Kidney capillary endothelial cell (primary cell): ENCODE measurements at regions not wholly inside any gene's neighbourhood (a gene's known extent, or its start where the extent isn't known, plus 50 kb on each side); places are given as distances from the start of the nearest gene placed in this dataset.
"Not testable (repeated sequence)": the region's sequence is repeated elsewhere in the genome, so short reads cannot be mapped to it uniquely, and the experiment has no call there.

Source experiments
- DNase-seq: peaks from one replicate; pipeline ENCODE4 v3.0.0-alpha.2; 2018; ENCODE audit warnings: low spot score

- not testable (repeated sequence) for DNase-seq
Observed at GRCh38 chr19:28084659-28085157, 1128.2 kb downstream of the UQCRFS1 start.

- no peak for DNase-seq
Observed at GRCh38 chr19:28076628-28077027, 1136.3 kb downstream of the UQCRFS1 start.

- DNase-seq, result no peak
Observed at GRCh38 chr19:28075229-28075628, 1137.7 kb downstream of the UQCRFS1 start.

GRCh38 chr19:28074773-28075172 is 1138.2 kb downstream of the UQCRFS1 start:
- no peak for DNase-seq

DNA sequence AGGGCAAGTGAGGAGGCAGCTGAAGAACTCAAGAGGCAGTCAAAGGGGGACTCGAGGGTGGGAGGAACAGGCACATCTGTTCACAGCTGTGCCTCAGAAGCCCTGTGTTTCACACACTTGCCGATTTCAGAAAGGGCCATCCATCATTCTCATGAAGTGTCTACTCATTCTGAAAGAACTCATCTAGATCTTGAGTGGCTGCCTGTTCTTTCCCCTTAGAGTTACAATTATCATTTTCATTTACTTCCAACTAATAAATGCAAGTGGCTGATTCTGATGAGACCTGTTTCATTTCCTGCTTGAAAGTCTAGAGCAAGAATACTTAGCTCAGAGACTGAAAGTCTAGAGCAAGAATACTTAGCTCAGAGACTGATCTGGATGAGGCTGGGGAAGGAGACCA is 1145.1 kb downstream of the UQCRFS1 start:
- no peak for DNase-seq

- no peak for DNase-seq
Observed at GRCh38 chr19:28066988-28067387, 1146.0 kb downstream of the UQCRFS1 start.

GRCh38 chr19:28066161-28066560 is 1146.8 kb downstream of the UQCRFS1 start:
- DNase-seq, result no peak

GRCh38 chr19:28065026-28065425 is 1147.9 kb downstream of the UQCRFS1 start:
- DNase-seq, result peak; percentile 28

GRCh38 chr19:28063702-28064101 is 1149.2 kb downstream of the UQCRFS1 start:
- DNase-seq, result no peak

DNA sequence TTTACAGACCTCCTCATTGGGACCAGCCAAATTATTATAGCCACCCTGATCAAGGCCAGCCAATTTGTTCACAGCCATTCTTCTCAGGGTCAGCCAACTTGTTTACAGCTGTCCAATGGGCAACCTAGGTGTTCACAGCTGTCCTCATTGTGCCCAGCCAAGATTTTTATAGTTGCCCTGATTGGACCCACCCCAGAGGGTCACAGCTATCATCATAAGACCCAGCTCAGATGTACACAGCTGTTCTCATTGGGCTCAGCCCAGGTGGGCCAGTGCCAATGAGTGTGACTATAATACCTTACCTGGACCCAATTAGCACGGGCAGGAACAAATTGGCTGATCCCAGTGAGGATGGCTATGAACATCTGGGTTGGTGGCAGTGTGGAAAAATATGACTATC is 1151.8 kb downstream of the UQCRFS1 start:
- no peak for DNase-seq

DNA sequence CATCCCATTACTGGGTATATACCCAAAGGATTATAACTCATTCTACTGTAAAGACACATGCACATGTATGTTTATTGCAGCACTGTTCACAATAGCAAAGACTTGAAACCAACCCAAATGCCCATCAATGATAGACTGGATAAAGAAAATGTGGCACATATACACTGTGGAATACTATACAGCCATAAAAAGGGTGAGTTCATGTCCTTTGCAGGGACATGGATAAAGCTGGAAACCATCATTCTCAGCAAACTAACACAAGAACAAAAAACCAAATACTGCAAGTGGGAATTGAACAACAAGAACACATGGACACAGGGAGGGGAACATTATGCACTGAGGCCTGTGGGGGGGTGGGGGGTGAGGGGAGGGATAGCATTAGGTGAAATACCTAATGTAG is 1155.9 kb downstream of the UQCRFS1 start:
- not testable (repeated sequence) for DNase-seq

- no peak for DNase-seq
Observed at GRCh38 chr19:28051047-28051446, 1161.9 kb downstream of the UQCRFS1 start.

GRCh38 chr19:28049875-28050274 is 1163.1 kb downstream of the UQCRFS1 start:
- no peak for DNase-seq

DNA sequence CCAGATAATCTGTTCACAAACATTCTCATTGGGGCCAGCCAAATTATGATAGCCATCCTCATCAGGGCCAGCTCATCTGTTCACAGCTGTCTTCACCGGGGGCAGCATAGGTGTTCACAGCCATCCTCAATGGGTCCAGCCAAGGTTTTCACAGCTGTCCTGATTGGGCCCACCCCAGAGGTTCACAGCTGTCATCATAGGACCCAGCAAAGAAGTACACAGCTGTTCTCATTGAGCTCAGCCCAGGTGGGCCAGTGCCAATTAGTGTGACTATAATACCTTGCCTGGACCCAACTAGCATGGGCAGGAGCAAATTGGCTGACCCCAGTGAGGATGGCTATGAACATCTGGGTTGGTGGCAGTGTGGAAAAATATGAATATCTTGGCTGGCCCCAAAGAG is 1166.0 kb downstream of the UQCRFS1 start:
- no peak for DNase-seq

DNA sequence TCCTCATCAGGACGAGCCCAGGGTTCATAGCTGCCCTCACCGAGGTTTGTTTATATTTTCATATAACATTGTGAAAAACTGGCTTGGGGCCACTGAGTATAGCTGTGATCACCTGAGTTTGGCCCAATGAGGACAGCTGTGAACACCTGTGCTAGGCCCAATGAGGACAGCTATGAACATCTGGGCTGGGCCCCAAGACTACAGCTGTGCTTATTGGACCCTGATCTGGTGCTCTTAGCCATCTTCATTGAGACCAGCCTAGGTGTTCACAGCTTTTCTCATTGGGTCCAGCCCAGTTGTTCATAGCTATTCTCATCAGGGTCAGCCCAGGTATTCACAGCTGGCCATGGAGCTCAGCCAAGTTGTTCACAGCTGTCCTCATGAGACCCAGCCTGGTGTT is 1167.3 kb downstream of the UQCRFS1 start:
- no peak for DNase-seq

DNA sequence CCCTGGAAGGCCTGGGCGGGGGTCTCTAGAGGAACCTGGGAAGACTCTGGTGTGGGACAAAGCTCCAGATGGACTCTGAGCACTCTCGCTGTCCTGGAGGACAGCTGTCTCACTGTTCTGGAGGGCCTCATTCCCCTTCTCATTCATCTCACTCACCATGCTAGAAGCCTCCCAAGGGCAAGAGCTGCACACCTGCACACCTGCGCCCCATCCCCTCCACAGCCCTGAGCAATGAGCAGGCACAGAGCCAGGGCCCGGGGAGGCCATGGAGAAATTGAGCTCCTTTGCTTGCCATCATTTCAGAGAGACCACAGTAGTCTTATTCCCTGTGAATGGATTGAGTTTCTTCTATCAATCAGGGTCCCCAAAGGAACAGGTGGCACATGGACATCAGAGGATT is 1168.5 kb downstream of the UQCRFS1 start:
- no peak for DNase-seq

DNA sequence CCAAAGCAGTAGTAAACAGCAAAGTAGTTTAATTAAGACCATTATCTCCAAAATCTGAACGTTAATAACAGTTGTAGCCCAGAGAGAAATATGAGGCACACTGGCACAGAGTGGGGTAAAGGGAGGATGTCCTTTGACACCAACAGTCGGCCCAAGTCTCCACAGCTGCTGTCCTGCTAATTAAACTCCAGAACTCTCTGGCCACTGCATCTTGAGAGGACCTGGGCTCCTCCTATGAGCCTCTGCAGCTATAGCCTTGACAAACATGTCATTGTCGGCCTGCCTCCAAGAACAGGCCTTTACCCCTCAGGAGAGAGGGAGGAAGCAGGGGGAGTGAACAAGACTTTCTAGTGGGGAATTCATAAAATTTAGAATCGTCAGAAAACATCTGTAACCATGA is 1170.4 kb downstream of the UQCRFS1 start:
- no peak for DNase-seq

- no peak for DNase-seq
Observed at GRCh38 chr19:28039677-28040381, 1173.1 kb downstream of the UQCRFS1 start.

DNA sequence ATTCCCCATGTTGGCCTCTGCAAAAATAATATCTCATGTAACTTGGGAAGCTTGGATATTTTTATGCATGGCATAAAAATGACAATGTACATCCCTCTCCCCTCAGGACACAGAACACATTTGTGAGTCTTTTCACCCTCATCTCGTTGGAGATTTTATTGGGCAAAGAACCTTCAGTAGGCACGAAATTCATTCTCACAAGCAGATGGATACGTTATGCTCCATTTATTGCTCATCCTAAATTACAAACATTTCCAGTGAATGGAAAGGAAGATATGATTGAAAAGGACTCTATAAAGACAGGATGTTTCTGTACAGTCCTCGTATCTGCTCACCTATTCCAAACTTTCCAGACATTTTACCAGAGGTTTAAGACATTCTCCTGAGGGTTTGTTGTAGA is 1175.8 kb downstream of the UQCRFS1 start:
- DNase-seq, result no peak

DNA sequence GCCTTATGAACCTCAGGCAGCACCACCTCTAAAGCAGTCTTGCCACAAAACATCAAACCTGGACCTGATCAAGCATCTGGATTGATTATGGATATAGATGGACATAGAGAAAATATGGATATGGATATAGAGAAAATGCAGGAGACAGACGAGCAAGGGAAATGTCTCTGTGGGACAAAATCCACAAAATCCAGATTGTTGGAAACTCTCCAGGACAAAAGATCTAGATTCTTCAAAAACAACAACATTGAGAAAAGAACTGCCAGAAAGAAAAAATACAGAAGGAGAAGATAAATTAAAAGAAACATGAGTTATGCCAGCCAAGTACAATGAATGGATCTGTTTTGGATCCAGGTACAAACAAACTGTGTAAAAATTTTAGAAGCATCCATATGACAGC is 1176.5 kb downstream of the UQCRFS1 start:
- no peak for DNase-seq

DNA sequence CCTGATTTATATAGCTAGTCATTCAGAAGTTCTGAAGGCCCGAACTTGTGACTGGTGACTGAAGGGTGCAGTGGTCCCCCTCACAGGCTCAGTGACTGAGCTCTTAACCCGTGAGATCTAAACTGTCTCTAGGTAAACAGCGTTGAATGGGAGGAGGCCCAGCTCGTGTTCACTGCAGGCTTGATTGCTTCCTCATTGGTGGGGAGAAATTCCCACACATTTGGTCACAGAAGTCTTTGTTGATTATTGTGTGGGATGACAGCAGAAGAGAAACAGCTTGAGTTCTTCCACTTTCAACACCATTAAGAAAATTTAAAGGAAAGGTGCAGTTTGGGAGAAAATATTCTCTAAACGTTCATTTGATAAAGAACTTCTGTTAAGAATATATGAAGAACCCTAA is 1178.0 kb downstream of the UQCRFS1 start:
- no peak for DNase-seq

- DNase-seq, result no peak
Observed at GRCh38 chr19:28028881-28029444, 1184.0 kb downstream of the UQCRFS1 start.

GRCh38 chr19:28027116-28027515 is 1185.8 kb downstream of the UQCRFS1 start:
- no peak for DNase-seq

GRCh38 chr19:28026636-28027035 is 1186.3 kb downstream of the UQCRFS1 start:
- no peak for DNase-seq
